ENCODE measurements at regions not wholly inside any gene's neighbourhood (a gene's known extent, or its start where the extent isn't known, plus 50 kb on each side); places are given as distances from the start of the nearest gene placed in this dataset.

- TF ChIP-seq CTCF (IDR thresholded peaks at IDR 0.05; ENCODE audit: unreplicated experiment): no peak
- H3K4me3 Mint-ChIP-seq (ENCODE audit: low read depth): no peak overlapping the region
- no peaks in the 10 kb centered on the region for H3K36me3 Mint-ChIP-seq (ENCODE audit: insufficient read depth)
- no peak overlapping the region for H3K27ac Mint-ChIP-seq
- H3K27me3 Mint-ChIP-seq: no peaks in the 10 kb centered on the region
- H3K4me1 Mint-ChIP-seq (ENCODE audit: low read depth): no peaks in the 10 kb centered on the region
- H3K9me3 Mint-ChIP-seq (ENCODE audit: low read depth): no peaks in the 10 kb centered on the region
- DNase-seq (ENCODE audit: low spot score, unreplicated experiment): no peak
Measured at GRCh38 chr2:55761526-55761925, 67.9 kb upstream of the PNPT1 start.

GRCh38 chr2:55761024-55761423, 67.4 kb upstream of the PNPT1 start:
- Mint-ChIP-seq H3K27me3 (no peaks in the 10 kb centered on the region), H3K36me3 (ENCODE audit: insufficient read depth) (no peaks in the 10 kb centered on the region), H3K9me3 (ENCODE audit: low read depth) (no peaks in the 10 kb centered on the region), H3K4me1 (ENCODE audit: low read depth) (no peaks in the 10 kb centered on the region), H3K27ac (no peak overlapping the region), H3K4me3 (ENCODE audit: low read depth) (no peak overlapping the region)
- no peak for TF ChIP-seq CTCF (IDR thresholded peaks at IDR 0.05; ENCODE audit: unreplicated experiment)
- no peak for DNase-seq (ENCODE audit: low spot score, unreplicated experiment)

GRCh38 chr2:55760125-55760524, 66.5 kb upstream of the PNPT1 start:
- no peaks in the 10 kb centered on the region for H3K27me3 Mint-ChIP-seq
- H3K4me3 Mint-ChIP-seq (ENCODE audit: low read depth): no peak overlapping the region
- no peak for TF ChIP-seq CTCF (IDR thresholded peaks at IDR 0.05; ENCODE audit: unreplicated experiment)
- H3K27ac Mint-ChIP-seq: no peak overlapping the region
- no peaks in the 10 kb centered on the region for H3K4me1 Mint-ChIP-seq (ENCODE audit: low read depth)
- DNase-seq (ENCODE audit: low spot score, unreplicated experiment): no peak
- no peaks in the 10 kb centered on the region for H3K36me3 Mint-ChIP-seq (ENCODE audit: insufficient read depth)
- no peaks in the 10 kb centered on the region for H3K9me3 Mint-ChIP-seq (ENCODE audit: low read depth)

GRCh38 chr2:55759271-55759921, 65.8 kb upstream of the PNPT1 start:
- TF ChIP-seq CTCF (IDR thresholded peaks at IDR 0.05; ENCODE audit: unreplicated experiment): no peak
- Mint-ChIP-seq H3K36me3 (ENCODE audit: insufficient read depth) (no peaks in the 10 kb centered on the region), H3K27me3 (no peaks in the 10 kb centered on the region), H3K4me1 (ENCODE audit: low read depth) (no peaks in the 10 kb centered on the region), H3K9me3 (ENCODE audit: low read depth) (no peaks in the 10 kb centered on the region), H3K4me3 (ENCODE audit: low read depth) (no peak overlapping the region), H3K27ac (no peak overlapping the region)
- no peak for DNase-seq (ENCODE audit: low spot score, unreplicated experiment)

- peaks cover 3% of the 10 kb centered on the region for H3K9me3 Mint-ChIP-seq (ENCODE audit: low read depth)
- TF ChIP-seq CTCF (IDR thresholded peaks at IDR 0.05; ENCODE audit: unreplicated experiment): no peak
- no peaks in the 10 kb centered on the region for H3K36me3 Mint-ChIP-seq (ENCODE audit: insufficient read depth)
- no peak overlapping the region for H3K4me3 Mint-ChIP-seq (ENCODE audit: low read depth)
- no peaks in the 10 kb centered on the region for H3K4me1 Mint-ChIP-seq (ENCODE audit: low read depth)
- no peak overlapping the region for H3K27ac Mint-ChIP-seq
- H3K27me3 Mint-ChIP-seq: no peaks in the 10 kb centered on the region
- no peak for DNase-seq (ENCODE audit: low spot score, unreplicated experiment)
Measured at GRCh38 chr2:55751966-55752365, 58.3 kb upstream of the PNPT1 start.

Data from progenitor cell of endocrine pancreas (in vitro differentiated cells).